Activated CD4-positive, alpha-beta T cell treated with anti-CD3 and anti-CD28 coated beads, Interleukin-2, amount 10 ng/mL, durations not matched to agents 7 days and 5 days (primary cell): ENCODE measurements at regions not wholly inside any gene's neighbourhood (a gene's known extent, or its start where the extent isn't known, plus 50 kb on each side); places are given as distances from the start of the nearest gene placed in this dataset.
A peak's percentile ranks its signal among the peaks of the same experiment; 100 is the strongest.
"Not testable (repeated sequence)": the region's sequence is repeated elsewhere in the genome, so short reads cannot be mapped to it uniquely, and the experiment has no call there.

ENCODE experiments used
- CTCF ChIA-PET: fragments of 350-600 bp; sonication (Branson Sonifier 250); formaldehyde crosslinking; loops from one replicate; lab custom pipeline; 2021; ENCODE audit warnings: antibody characterized with exemption; lab: Charles Lee
- POLR2A ChIA-PET: fragments of 350-600 bp; sonication (Branson Sonifier 250); formaldehyde crosslinking; loops from one replicate; lab custom pipeline; 2021; ENCODE audit warnings: antibody characterized with exemption; lab: Charles Lee
- DNase-seq: peaks from one replicate; pipeline ENCODE4 v3.0.0-alpha.2; 2020
- H3K27ac Mint-ChIP-seq: one replicate; pipeline ENCODE4 v1.8.0; 2021; ENCODE audit warnings: mild to moderate bottlenecking, moderate library complexity, mixed read lengths
- H3K27me3 Mint-ChIP-seq: one replicate; pipeline ENCODE4 v1.8.0; 2021; ENCODE audit warnings: mixed read lengths
- H3K36me3 Mint-ChIP-seq: one replicate; pipeline ENCODE4 v1.8.0; 2021; ENCODE audit warnings: low read depth, mixed read lengths
- H3K4me1 Mint-ChIP-seq: one replicate; pipeline ENCODE4 v1.8.0; 2021; ENCODE audit warnings: mixed read lengths
- H3K4me3 Mint-ChIP-seq: one replicate; pipeline ENCODE4 v1.8.0; 2021; ENCODE audit warnings: mild to moderate bottlenecking, moderate library complexity, mixed read lengths
- H3K9me3 Mint-ChIP-seq: one replicate; pipeline ENCODE4 v1.8.0; 2021; ENCODE audit warnings: mixed read lengths

- H3K36me3 Mint-ChIP-seq = peaks cover 10% of the 10 kb centered on the region
- POLR2A ChIA-PET = no interaction called here
- CTCF ChIA-PET = interaction anchor here (0.7 to 1.6 kb wide), 3 partner anchors 9 to 224 kb away, joined by 3 to 4 read pairs (median 3); no protein-coding TSS in a partner anchor
- H3K9me3 Mint-ChIP-seq = peaks cover 6% of the 10 kb centered on the region
- H3K4me1 Mint-ChIP-seq = peaks cover 35% of the 10 kb centered on the region
- H3K4me3 Mint-ChIP-seq = no peak overlapping the region
- H3K27ac Mint-ChIP-seq = no peak overlapping the region
- H3K27me3 Mint-ChIP-seq = no peaks in the 10 kb centered on the region
- DNase-seq = no peak
Observed at GRCh38 chr3:106303766-106304165, 435.0 kb upstream of the CBLB start.

- DNase-seq = no peak
- CTCF ChIA-PET = no interaction called here
- peaks cover 7% of the 10 kb centered on the region for H3K36me3 Mint-ChIP-seq
- H3K4me1 Mint-ChIP-seq = peaks cover 26% of the 10 kb centered on the region
- no peaks in the 10 kb centered on the region for H3K27me3 Mint-ChIP-seq
- no peak overlapping the region for H3K27ac Mint-ChIP-seq
- POLR2A ChIA-PET = no interaction called here
- H3K4me3 Mint-ChIP-seq = no peak overlapping the region
- H3K9me3 Mint-ChIP-seq = peaks cover 6% of the 10 kb centered on the region
Observed at GRCh38 chr3:106305127-106305526, 436.3 kb upstream of the CBLB start.

GRCh38 chr3:106305882-106306435, 437.1 kb upstream of the CBLB start:
- H3K9me3 Mint-ChIP-seq = peaks cover 6% of the 10 kb centered on the region
- H3K27ac Mint-ChIP-seq = no peak overlapping the region
- DNase-seq = no peak
- peaks cover 25% of the 10 kb centered on the region for H3K4me1 Mint-ChIP-seq
- no peaks in the 10 kb centered on the region for H3K27me3 Mint-ChIP-seq
- no peak overlapping the region for H3K4me3 Mint-ChIP-seq
- ChIA-PET CTCF (no interaction called here), POLR2A (no interaction called here)
- H3K36me3 Mint-ChIP-seq = peaks cover 4% of the 10 kb centered on the region

DNA sequence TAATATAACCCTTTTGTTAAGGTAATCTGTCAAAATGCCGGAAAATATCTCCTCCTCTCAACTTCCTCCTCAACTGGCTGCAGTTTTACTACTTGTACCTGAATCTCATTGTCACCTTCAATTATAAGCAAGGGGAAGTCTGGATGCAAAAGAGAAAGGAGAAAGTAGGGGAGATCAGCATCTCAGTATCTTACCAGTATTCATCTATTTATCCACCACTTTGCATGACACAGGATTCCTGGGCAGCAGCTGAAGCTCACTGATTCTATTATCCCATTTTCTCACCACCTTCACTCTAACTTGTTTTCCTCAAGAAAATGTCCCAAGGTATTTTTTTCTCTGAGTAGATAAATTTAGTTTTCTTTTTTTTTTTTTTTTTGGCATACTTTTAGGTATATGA, 440.5 kb upstream of the CBLB start:
- H3K9me3 Mint-ChIP-seq = peaks cover 11% of the 10 kb centered on the region
- ChIA-PET CTCF (interaction anchor here (0.7 kb wide), 1 partner anchor 192 kb away, joined by 3 read pairs; no protein-coding TSS in a partner anchor), POLR2A (no interaction called here)
- H3K36me3 Mint-ChIP-seq = no peaks in the 10 kb centered on the region
- no peak overlapping the region for H3K4me3 Mint-ChIP-seq
- no peak for DNase-seq
- H3K27ac Mint-ChIP-seq = no peak overlapping the region
- no peaks in the 10 kb centered on the region for H3K4me1 Mint-ChIP-seq
- no peaks in the 10 kb centered on the region for H3K27me3 Mint-ChIP-seq

DNA sequence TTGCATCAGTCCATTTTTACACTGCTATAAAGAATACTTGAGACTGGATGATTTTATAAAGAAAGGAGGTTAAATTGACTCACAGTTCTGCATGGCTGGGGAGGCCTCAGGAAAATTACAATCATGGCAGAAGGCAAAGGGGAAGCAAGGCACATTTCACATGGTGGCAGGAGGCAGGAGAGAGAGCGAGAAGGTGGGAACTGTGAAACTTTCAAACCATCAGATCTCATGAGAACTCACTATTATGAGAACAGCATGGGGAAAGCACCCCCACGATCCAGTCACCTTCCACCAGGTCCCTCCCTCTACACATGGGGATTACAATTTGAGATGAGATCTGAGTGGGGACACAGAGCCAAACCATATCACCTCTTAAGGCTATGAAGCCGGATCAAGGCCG, 441.0 kb upstream of the CBLB start:
- CTCF ChIA-PET = interaction anchor here (0.7 kb wide), 1 partner anchor 193 kb away, joined by 3 read pairs; no protein-coding TSS in a partner anchor
- H3K27ac Mint-ChIP-seq, POLR2A ChIA-PET: not testable (repeated sequence)

GRCh38 chr3:106317141-106318055, 448.6 kb upstream of the CBLB start:
- peaks cover 22% of the 10 kb centered on the region for H3K4me1 Mint-ChIP-seq
- no peak overlapping the region for H3K27ac Mint-ChIP-seq
- H3K4me3 Mint-ChIP-seq = no peak overlapping the region
- no peaks in the 10 kb centered on the region for H3K27me3 Mint-ChIP-seq
- POLR2A ChIA-PET = no interaction called here
- H3K9me3 Mint-ChIP-seq = peaks cover 36% of the 10 kb centered on the region
- CTCF ChIA-PET = interaction anchor here (0.7 to 1.7 kb wide), 4 partner anchors 22 to 604 kb away, joined by 3 read pairs; no protein-coding TSS in a partner anchor
- DNase-seq = no peak
- H3K36me3 Mint-ChIP-seq = peaks cover 21% of the 10 kb centered on the region

More for the DNA sequence above, 441.0 kb upstream of the CBLB start:
- peaks cover 11% of the 10 kb centered on the region for H3K9me3 Mint-ChIP-seq
- H3K4me3 Mint-ChIP-seq, H3K27me3 Mint-ChIP-seq, DNase-seq, H3K36me3 Mint-ChIP-seq, H3K4me1 Mint-ChIP-seq: not testable (repeated sequence)

DNA sequence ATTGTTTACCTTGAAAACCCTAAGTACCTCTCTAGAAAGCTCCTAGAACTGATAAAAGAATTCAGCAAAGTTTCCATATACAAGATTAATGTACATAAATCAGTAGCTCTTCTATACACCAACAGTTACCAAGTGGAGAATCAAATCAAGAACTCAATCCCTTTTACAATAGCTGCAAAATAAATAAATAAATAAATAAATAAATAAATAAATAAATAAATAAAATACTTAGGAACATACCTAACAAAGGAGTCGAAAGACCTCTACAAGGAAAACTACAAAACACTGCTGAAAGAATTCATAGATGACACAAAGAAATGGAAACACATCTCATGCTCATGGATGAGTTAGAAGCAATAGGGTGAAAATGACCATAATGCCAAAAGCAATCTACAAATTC, 452.6 kb upstream of the CBLB start:
- CTCF ChIA-PET, POLR2A ChIA-PET, H3K4me3 Mint-ChIP-seq, DNase-seq, H3K27me3 Mint-ChIP-seq, H3K27ac Mint-ChIP-seq: not testable (repeated sequence)
- Mint-ChIP-seq H3K36me3 (peaks cover 28% of the 10 kb centered on the region), H3K4me1 (peaks cover 27% of the 10 kb centered on the region), H3K9me3 (peaks cover 60% of the 10 kb centered on the region)

GRCh38 chr3:106323586-106323985, 454.8 kb upstream of the CBLB start:
- H3K36me3 Mint-ChIP-seq = peaks cover 20% of the 10 kb centered on the region
- ChIA-PET CTCF (no interaction called here), POLR2A (no interaction called here)
- peaks cover 58% of the 10 kb centered on the region for H3K9me3 Mint-ChIP-seq
- no peak for DNase-seq
- no peak overlapping the region for H3K27ac Mint-ChIP-seq
- H3K27me3 Mint-ChIP-seq = no peaks in the 10 kb centered on the region
- peaks cover 26% of the 10 kb centered on the region for H3K4me1 Mint-ChIP-seq
- no peak overlapping the region for H3K4me3 Mint-ChIP-seq

GRCh38 chr3:106326941-106327695, 458.3 kb upstream of the CBLB start:
- Mint-ChIP-seq H3K9me3 (peaks cover 39% of the 10 kb centered on the region), H3K4me1 (peaks cover 25% of the 10 kb centered on the region), H3K27me3 (no peaks in the 10 kb centered on the region), H3K27ac (peak overlapping the region; percentile 34), H3K36me3 (peaks cover 9% of the 10 kb centered on the region), H3K4me3 (peak overlapping the region; percentile 21)
- POLR2A ChIA-PET = no interaction called here
- DNase-seq = no peak
- CTCF ChIA-PET = interaction anchor here (0.8 kb wide), 1 partner anchor 8 kb away, joined by 4 read pairs; no protein-coding TSS in a partner anchor

- H3K9me3 Mint-ChIP-seq = peaks cover 33% of the 10 kb centered on the region
- no peak for DNase-seq
- H3K4me3 Mint-ChIP-seq = no peak overlapping the region
- ChIA-PET POLR2A (no interaction called here), CTCF (interaction anchor here (0.8 kb wide), 1 partner anchor 9 kb away, joined by 4 read pairs; no protein-coding TSS in a partner anchor)
- no peaks in the 10 kb centered on the region for H3K27me3 Mint-ChIP-seq
- peaks cover 29% of the 10 kb centered on the region for H3K4me1 Mint-ChIP-seq
- H3K36me3 Mint-ChIP-seq = peaks cover 9% of the 10 kb centered on the region
- H3K27ac Mint-ChIP-seq = no peak overlapping the region
Observed at GRCh38 chr3:106327696-106328025, 458.8 kb upstream of the CBLB start.

DNA sequence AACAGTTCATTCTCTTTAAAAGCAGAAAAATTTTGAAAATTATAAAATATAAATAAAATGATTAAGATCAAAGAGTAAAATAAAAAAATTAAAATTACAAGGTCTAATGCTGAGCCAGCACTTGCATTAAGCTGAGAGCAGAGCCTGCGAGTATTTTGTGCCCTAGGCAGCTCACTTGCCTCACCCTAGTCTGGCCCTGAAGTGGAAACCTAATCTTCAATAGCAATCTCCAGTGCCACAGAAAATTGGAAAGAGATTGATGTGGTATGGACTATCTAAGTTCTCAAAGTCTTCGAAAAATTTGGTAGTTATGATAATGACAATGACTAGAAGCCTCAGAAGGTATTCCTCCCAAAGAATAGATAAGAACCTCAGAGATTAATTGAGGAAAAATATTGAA, 459.4 kb upstream of the CBLB start:
- Mint-ChIP-seq H3K4me3 (no peak overlapping the region), H3K4me1 (peaks cover 34% of the 10 kb centered on the region), H3K27me3 (no peaks in the 10 kb centered on the region), H3K36me3 (peaks cover 9% of the 10 kb centered on the region), H3K27ac (no peak overlapping the region), H3K9me3 (peaks cover 31% of the 10 kb centered on the region)
- DNase-seq = no peak
- ChIA-PET CTCF (no interaction called here), POLR2A (no interaction called here)

GRCh38 chr3:106329521-106329920, 460.7 kb upstream of the CBLB start:
- H3K4me3 Mint-ChIP-seq = no peak overlapping the region
- H3K4me1 Mint-ChIP-seq = peaks cover 44% of the 10 kb centered on the region
- H3K36me3 Mint-ChIP-seq = peaks cover 9% of the 10 kb centered on the region
- no peaks in the 10 kb centered on the region for H3K27me3 Mint-ChIP-seq
- no peak for DNase-seq
- H3K9me3 Mint-ChIP-seq = peaks cover 20% of the 10 kb centered on the region
- POLR2A ChIA-PET = no interaction called here
- CTCF ChIA-PET = interaction anchor here (0.7 to 1.0 kb wide), 2 partner anchors 117 to 512 kb away, joined by 3 read pairs; no protein-coding TSS in a partner anchor
- H3K27ac Mint-ChIP-seq = no peak overlapping the region
